Natural killer cell (primary cell): ENCODE measurements at regions not wholly inside any gene's neighbourhood (a gene's known extent, or its start where the extent isn't known, plus 50 kb on each side); places are given as distances from the start of the nearest gene placed in this dataset.

Experiments
- ATAC-seq, 3 donors: fragments of 150-1000 bp in 2 of 3; fragments of 200-7000 bp in 1 of 3; cut with Tn5 transposase; 1 replicate in 1 of 3; 2 replicates in 2 of 3; pipeline ENCODE4 v1.10.0; 2021; ENCODE audit warnings: mild to moderate bottlenecking in 2 of 3, moderate library complexity in 2 of 3
- DNase-seq, 2 donors: peaks; one replicate each; pipeline versions ENCODE4 v3.0.0 to v3.0.0-alpha.2; 2013 to 2021; ENCODE audit warnings: mixed read lengths in 1 of 2
- H3K27ac ChIP-seq: one replicate; pipeline ENCODE4 v1.5.1; 2013; ENCODE audit warnings: mild to moderate bottlenecking, low read length
- H3K27me3 ChIP-seq: one replicate; pipeline ENCODE4 v1.6.1; 2013; ENCODE audit warnings: low read length; ENCODE audit not compliant: control insufficient read depth, insufficient read depth
- H3K36me3 ChIP-seq: one replicate; pipeline ENCODE4 v1.6.1; 2013; ENCODE audit warnings: low read length; ENCODE audit not compliant: control insufficient read depth, insufficient read depth
- H3K4me1 ChIP-seq: one replicate; pipeline ENCODE4 v1.6.1; 2013; ENCODE audit warnings: low read length; ENCODE audit not compliant: control insufficient read depth, insufficient read depth
- H3K4me3 ChIP-seq: one replicate; pipeline ENCODE4 v1.5.1; 2013; ENCODE audit warnings: low read length
- H3K9me3 ChIP-seq: one replicate; pipeline ENCODE4 v1.6.1; 2013; ENCODE audit warnings: low read length; ENCODE audit not compliant: control insufficient read depth, insufficient read depth
- H3K27ac Mint-ChIP-seq, 2 donors: one replicate each; pipeline ENCODE4 v1.8.0; 2022; ENCODE audit warnings: mild to moderate bottlenecking in 2 of 2, mixed read lengths in 2 of 2, moderate library complexity in 1 of 2
- H3K27me3 Mint-ChIP-seq, 2 donors: one replicate each; pipeline ENCODE4 v1.8.0; 2022; ENCODE audit warnings: low read depth in 2 of 2, mixed read lengths in 2 of 2
- H3K36me3 Mint-ChIP-seq: one replicate; pipeline ENCODE4 v1.8.0; 2022; ENCODE audit warnings: mixed read lengths
- H3K4me1 Mint-ChIP-seq, 2 donors: one replicate each; pipeline ENCODE4 v1.8.0; 2022; ENCODE audit warnings: mixed read lengths in 2 of 2
- H3K4me3 Mint-ChIP-seq: one replicate; pipeline ENCODE4 v1.8.0; 2022; ENCODE audit warnings: mild to moderate bottlenecking, moderate library complexity, mixed read lengths
- H3K9me3 Mint-ChIP-seq, 2 donors: one replicate each; pipeline ENCODE4 v1.8.0; 2022; ENCODE audit warnings: mixed read lengths in 2 of 2
- CTCF ChIP-seq: fragments of 200-600 bp; IDR thresholded peaks from one replicate; pipeline ENCODE4 v1.8.0; 2022; ENCODE audit warnings: antibody characterized with exemption
- WGBS: methylation state at CpG from one replicate; pipeline ENCODE4 v1.1.7; 2013; ENCODE audit warnings: missing lambda C conversion rate; ENCODE audit not compliant: insufficient coverage; 5-methylcytosine and 5-hydroxymethylcytosine counted together
- intact Hi-C: fragments of 100-400 bp; cut with micrococcal nuclease; formaldehyde crosslinking; loops from one replicate; pipeline ENCODE4 v1.14.2; 2022

- Mint-ChIP-seq H3K4me1 (no peaks in the 10 kb centered on the region), H3K9me3 (peaks cover 5 to 11% of the 10 kb centered on the region in 2 donors), H3K27me3 (no peaks in the 10 kb centered on the region), H3K36me3 (no peaks in the 10 kb centered on the region), H3K4me3 (no peak overlapping the region), H3K27ac (no peak overlapping the region)
- DNase-seq (no peak), ATAC-seq (no peak)
- Histone ChIP-seq H3K4me1 (no peaks in the 10 kb centered on the region), H3K27ac (no peak overlapping the region), H3K4me3 (no peak overlapping the region), H3K36me3 (no peaks in the 10 kb centered on the region), H3K9me3 (no peaks in the 10 kb centered on the region), H3K27me3 (no peaks in the 10 kb centered on the region)
- TF ChIP-seq CTCF: no peak
- WGBS: 96% methylated on average over 7 of the region's 11 CpGs
- intact Hi-C loops: no loop called here
These were observed 899.3 kb downstream of the STIM2 start for GRCh38 chr4:27759611-27760575.

GRCh38 chr4:27763830-27764525, 903.3 kb downstream of the STIM2 start:
- H3K27me3 Mint-ChIP-seq: no peaks in the 10 kb centered on the region
- intact Hi-C loops: no loop called here
- H3K4me3 Mint-ChIP-seq: no peak overlapping the region
- Histone ChIP-seq H3K27ac (no peak overlapping the region), H3K36me3 (no peaks in the 10 kb centered on the region), H3K4me3 (no peak overlapping the region), H3K4me1 (no peaks in the 10 kb centered on the region), H3K27me3 (no peaks in the 10 kb centered on the region), H3K9me3 (no peaks in the 10 kb centered on the region)
- ATAC-seq (no peak), DNase-seq (no peak)
- H3K9me3 Mint-ChIP-seq: peaks cover 9 to 12% of the 10 kb centered on the region in 2 donors
- no peaks in the 10 kb centered on the region for H3K36me3 Mint-ChIP-seq
- H3K4me1 Mint-ChIP-seq: no peaks in the 10 kb centered on the region
- 83% methylated on average over 5 of the region's 5 CpGs for WGBS
- TF ChIP-seq CTCF: no peak
- H3K27ac Mint-ChIP-seq: no peak overlapping the region

- no peaks in the 10 kb centered on the region for H3K27me3 Mint-ChIP-seq
- H3K27ac Mint-ChIP-seq: no peak overlapping the region
- no peak for ATAC-seq
- Histone ChIP-seq H3K27me3 (no peaks in the 10 kb centered on the region), H3K4me3 (no peak overlapping the region), H3K9me3 (no peaks in the 10 kb centered on the region), H3K4me1 (no peaks in the 10 kb centered on the region), H3K27ac (no peak overlapping the region), H3K36me3 (no peaks in the 10 kb centered on the region)
- TF ChIP-seq CTCF: no peak
- intact Hi-C loops: no loop called here
- no peak for DNase-seq
- peaks cover 10 to 12% of the 10 kb centered on the region in 2 donors for H3K9me3 Mint-ChIP-seq
- H3K36me3 Mint-ChIP-seq: no peaks in the 10 kb centered on the region
- H3K4me1 Mint-ChIP-seq: no peaks in the 10 kb centered on the region
- WGBS: 64% methylated on average over 4 of the region's 4 CpGs
- H3K4me3 Mint-ChIP-seq: no peak overlapping the region
These were observed 903.8 kb downstream of the STIM2 start for GRCh38 chr4:27764526-27764837.
